GM21381 (cell line): ENCODE measurements at regions not wholly inside any gene's neighbourhood (a gene's known extent, or its start where the extent isn't known, plus 50 kb on each side); places are given as distances from the start of the nearest gene placed in this dataset.

ENCODE experiments used
- ATAC-seq: cut with Tn5 transposase; IDR thresholded peaks from one replicate; pipeline ENCODE4 v1.9.1; 2021; ENCODE audit warnings: mild to moderate bottlenecking, moderate library complexity; ENCODE audit not compliant: unreplicated experiment

- no peak for ATAC-seq
Measured at GRCh38 chr12:114743289-114743688, 59.3 kb upstream of the TBX3 start.

- no peak for ATAC-seq
Measured at GRCh38 chr12:114742363-114742762, 58.4 kb upstream of the TBX3 start.

- no peak for ATAC-seq
Measured at GRCh38 chr12:114741940-114742339, 58.0 kb upstream of the TBX3 start.

- no peak for ATAC-seq
Measured at GRCh38 chr12:114740448-114740847, 56.5 kb upstream of the TBX3 start.

GRCh38 chr12:114738460-114739184, 54.6 kb upstream of the TBX3 start:
- no peak for ATAC-seq

GRCh38 chr12:114735680-114736374, 51.9 kb upstream of the TBX3 start:
- no peak for ATAC-seq

GRCh38 chr12:114735011-114735410, 51.0 kb upstream of the TBX3 start:
- no peak for ATAC-seq

GRCh38 chr12:114733919-114734318, 49.9 kb upstream of the TBX3 start:
- no peak for ATAC-seq
